H9 (cell line): ENCODE measurements at regions not wholly inside any gene's neighbourhood (a gene's known extent, or its start where the extent isn't known, plus 50 kb on each side); places are given as distances from the start of the nearest gene placed in this dataset.

Experiments used
- DNase-seq: peaks from one replicate; pipeline ENCODE4 v3.0.0-alpha.2; 2017
- H2AFZ ChIP-seq: one replicate; pipeline ENCODE4 v1.6.1; 2013; ENCODE audit warnings: mild to moderate bottlenecking, low read length, control low read depth, moderate library complexity
- H2AK5ac ChIP-seq: 2 replicates; pipeline ENCODE4 v1.6.1; 2013; ENCODE audit warnings: low read length, control low read depth, mixed read lengths; ENCODE audit not compliant: insufficient read length
- H2BK120ac ChIP-seq: one replicate; pipeline ENCODE4 v1.6.1; 2013; ENCODE audit warnings: low read depth, mild to moderate bottlenecking, low read length, control low read depth, inconsistent platforms; ENCODE audit not compliant: poor library complexity, severe bottlenecking
- H2BK12ac ChIP-seq: 2 replicates; pipeline ENCODE4 v1.6.1; 2013; ENCODE audit warnings: low read length, control low read depth, mixed read lengths, low read depth; ENCODE audit not compliant: insufficient read length
- H2BK15ac ChIP-seq: 2 replicates; pipeline ENCODE4 v1.6.1; 2013; ENCODE audit warnings: low read depth, low read length, control low read depth
- H2BK20ac ChIP-seq: one replicate; pipeline ENCODE4 v1.6.1; 2013; ENCODE audit warnings: low read depth, mild to moderate bottlenecking, low read length, control low read depth, inconsistent platforms; ENCODE audit not compliant: poor library complexity, severe bottlenecking
- H2BK5ac ChIP-seq: 2 replicates; pipeline ENCODE4 v1.6.1; 2013; ENCODE audit warnings: low read length, control low read depth, mixed read lengths; ENCODE audit not compliant: insufficient read length
- H3K14ac ChIP-seq: 2 replicates; pipeline ENCODE4 v1.6.1; 2013; ENCODE audit warnings: low read length, control low read depth; ENCODE audit not compliant: insufficient read depth
- H3K18ac ChIP-seq: 2 replicates; pipeline ENCODE4 v1.6.1; 2013; ENCODE audit warnings: low read depth, mild to moderate bottlenecking, mixed read lengths, low read length, control low read depth; ENCODE audit not compliant: insufficient read length
- H3K23ac ChIP-seq: 2 replicates; pipeline ENCODE4 v1.6.1; 2013; ENCODE audit warnings: low read length, control low read depth, mixed read lengths, low read depth; ENCODE audit not compliant: insufficient read length
- H3K23me2 ChIP-seq: 2 replicates; pipeline ENCODE4 v1.6.1; 2013; ENCODE audit warnings: low read depth, mild to moderate bottlenecking, mixed read lengths, low read length, control low read depth; ENCODE audit not compliant: insufficient read length, poor library complexity, severe bottlenecking
- H3K27ac ChIP-seq: 2 replicates; pipeline ENCODE4 v1.5.1; 2013; ENCODE audit warnings: low read length, control low read depth, mixed read lengths, low read depth; ENCODE audit not compliant: insufficient read length
- H3K27me3 ChIP-seq: 2 replicates; pipeline ENCODE4 v1.6.1; 2013; ENCODE audit warnings: low read length, control low read depth, inconsistent platforms; ENCODE audit not compliant: insufficient read depth
- H3K4ac ChIP-seq: 2 replicates; pipeline ENCODE4 v1.6.1; 2013; ENCODE audit warnings: low read depth, mild to moderate bottlenecking, control low read depth, inconsistent platforms, low read length, moderate library complexity
- H3K4me1 ChIP-seq: 2 replicates; pipeline ENCODE4 v1.6.1; 2013; ENCODE audit warnings: low read length, control low read depth, inconsistent platforms; ENCODE audit not compliant: insufficient read depth
- H3K4me2 ChIP-seq: 2 replicates; pipeline ENCODE4 v1.6.1; 2013; ENCODE audit warnings: low read length, control low read depth, mixed read lengths; ENCODE audit not compliant: insufficient read length, insufficient read depth
- H3K56ac ChIP-seq: 2 replicates; pipeline ENCODE4 v1.6.1; 2013; ENCODE audit warnings: low read depth, mild to moderate bottlenecking, mixed read lengths, low read length, control low read depth; ENCODE audit not compliant: insufficient read length
- H3K79me1 ChIP-seq: 2 replicates; pipeline ENCODE4 v1.6.1; 2013; ENCODE audit warnings: low read depth, mild to moderate bottlenecking, moderate library complexity, low read length, control low read depth, inconsistent platforms; ENCODE audit not compliant: insufficient read depth, poor library complexity, severe bottlenecking
- H3K79me2 ChIP-seq: 2 replicates; pipeline ENCODE4 v1.6.1; 2013; ENCODE audit warnings: low read length, control low read depth, inconsistent platforms; ENCODE audit not compliant: insufficient read depth
- H3K9ac ChIP-seq: 2 replicates; pipeline ENCODE4 v1.6.1; 2013; ENCODE audit warnings: low read length, control low read depth, mixed read lengths; ENCODE audit not compliant: insufficient read length; ENCODE audit errors: extremely low read depth
- H3K9me3 ChIP-seq: one replicate; pipeline ENCODE4 v1.6.1; 2013; ENCODE audit warnings: low read depth, low read length, inconsistent platforms; ENCODE audit not compliant: control insufficient read depth
- H3T11ph ChIP-seq: one replicate; pipeline ENCODE4 v1.6.1; 2013; ENCODE audit warnings: mild to moderate bottlenecking, low read length, control low read depth, inconsistent platforms
- H4K20me1 ChIP-seq: one replicate; pipeline ENCODE4 v1.6.1; 2013; ENCODE audit not compliant: control insufficient read depth, insufficient read length, insufficient read depth
- H4K5ac ChIP-seq: 2 replicates; pipeline ENCODE4 v1.6.1; 2013; ENCODE audit warnings: low read depth, mild to moderate bottlenecking, mixed read lengths, low read length, control low read depth; ENCODE audit not compliant: insufficient read length
- H4K8ac ChIP-seq: replicated peaks from 2 replicates; pipeline ENCODE4 v1.6.1; 2013; ENCODE audit warnings: low read length, control low read depth, mixed read lengths, low read depth; ENCODE audit not compliant: insufficient read length
- H4K91ac ChIP-seq: 2 replicates; pipeline ENCODE4 v1.6.1; 2013; ENCODE audit warnings: low read depth, mild to moderate bottlenecking, moderate library complexity, mixed read lengths, low read length, control low read depth; ENCODE audit not compliant: insufficient read length
- H3K27ac Mint-ChIP-seq, 3 experiments: 2 replicates in 2 of 3; 3 replicates in 1 of 3; pipeline ENCODE4 v1.8.0; 2020 to 2021; ENCODE audit warnings: mixed read lengths in 3 of 3, mild to moderate bottlenecking in 1 of 3, moderate library complexity in 1 of 3
- H3K27me3 Mint-ChIP-seq: 2 replicates; pipeline ENCODE4 v1.8.0; 2021; ENCODE audit warnings: low read depth, mild to moderate bottlenecking, moderate library complexity, mixed read lengths
- H3K36me3 Mint-ChIP-seq, 3 experiments: 2 replicates in 2 of 3; 3 replicates in 1 of 3; pipeline ENCODE4 v1.8.0; 2020 to 2021; ENCODE audit warnings: low read depth in 3 of 3, mixed read lengths in 3 of 3; ENCODE audit not compliant: insufficient read depth in 1 of 3
- H3K4me1 Mint-ChIP-seq, 2 experiments: 2 replicates each; pipeline ENCODE4 v1.8.0; 2020; ENCODE audit warnings: mixed read lengths in 2 of 2
- H3K4me3 Mint-ChIP-seq, 2 experiments: 2 replicates in 1 of 2; 3 replicates in 1 of 2; pipeline ENCODE4 v1.8.0; 2020 to 2021; ENCODE audit warnings: mild to moderate bottlenecking in 2 of 2, mixed read lengths in 2 of 2, moderate library complexity in 1 of 2
- H3K9me3 Mint-ChIP-seq, 2 experiments: 2 replicates in 1 of 2; 3 replicates in 1 of 2; pipeline ENCODE4 v1.8.0; 2020; ENCODE audit warnings: mild to moderate bottlenecking in 2 of 2, mixed read lengths in 2 of 2, moderate library complexity in 1 of 2
- CTCF ChIP-seq: fragments of 200-600 bp; sonication (generic); conservative IDR thresholded peaks from 3 replicates; pipeline ENCODE4 v1.8.0; 2021; ENCODE audit warnings: antibody characterized with exemption, mild to moderate bottlenecking
- WGBS: extraction: QIAGEN DNeasy Blood & Tissue Kit; methylation state at CpG from one replicate; pipeline ENCODE4 v1.1.7; 2013; ENCODE audit warnings: missing lambda C conversion rate, low lambda C conversion rate, mixed read lengths; ENCODE audit not compliant: insufficient read length; ENCODE audit errors: extremely low coverage; 5-methylcytosine and 5-hydroxymethylcytosine counted together

- Histone ChIP-seq H3K27me3 (no peaks in the 10 kb centered on the region), H2BK5ac (no peak overlapping the region), H4K20me1 (no peaks in the 10 kb centered on the region), H3K79me2 (no peaks in the 10 kb centered on the region), H2AK5ac (no peak overlapping the region), H4K91ac (no peak overlapping the region), H3K14ac (no peak overlapping the region), H3K23me2 (no peaks in the 10 kb centered on the region), H3K9me3 (no peaks in the 10 kb centered on the region), H3K23ac (no peak overlapping the region), H4K8ac (no peak overlapping the region), H2BK20ac (no peak overlapping the region), H2AFZ (no peak overlapping the region), H3T11ph (no peak overlapping the region), H3K27ac (no peak overlapping the region), H3K4ac (no peak overlapping the region), H2BK120ac (no peak overlapping the region), H3K4me2 (no peak overlapping the region), H3K18ac (no peak overlapping the region), H2BK15ac (no peak overlapping the region), H2BK12ac (no peak overlapping the region), H3K4me1 (no peaks in the 10 kb centered on the region), H4K5ac (no peak overlapping the region), H3K9ac (no peak overlapping the region), H3K79me1 (no peaks in the 10 kb centered on the region), H3K56ac (no peak overlapping the region)
- Mint-ChIP-seq H3K36me3 (no peaks in the 10 kb centered on the region; a peak in 1 of 7 replicates), H3K27me3 (no peaks in the 10 kb centered on the region; the same call in 1 of the 2 replicates), H3K4me1 (peaks cover 2 to 7% of the 10 kb centered on the region in 2 experiments; a peak in 1 of 4 replicates), H3K27ac (0 out of 7 replicates have a peak overlapping the region, but pooled peaks of 1 of the 3 experiments have one; percentile 31), H3K9me3 (no peaks in the 10 kb centered on the region), H3K4me3 (no peak overlapping the region)
- no peak for DNase-seq
- no CpG with 5 or more reads among the region's 17 CpGs for WGBS
- TF ChIP-seq CTCF = no peak
Observed at GRCh38 chr12:111093428-111094142, 173.2 kb upstream of the MYL2 start.
